ENCODE measurements at regions not wholly inside any gene's neighbourhood (a gene's known extent, or its start where the extent isn't known, plus 50 kb on each side); places are given as distances from the start of the nearest gene placed in this dataset.

DNA sequence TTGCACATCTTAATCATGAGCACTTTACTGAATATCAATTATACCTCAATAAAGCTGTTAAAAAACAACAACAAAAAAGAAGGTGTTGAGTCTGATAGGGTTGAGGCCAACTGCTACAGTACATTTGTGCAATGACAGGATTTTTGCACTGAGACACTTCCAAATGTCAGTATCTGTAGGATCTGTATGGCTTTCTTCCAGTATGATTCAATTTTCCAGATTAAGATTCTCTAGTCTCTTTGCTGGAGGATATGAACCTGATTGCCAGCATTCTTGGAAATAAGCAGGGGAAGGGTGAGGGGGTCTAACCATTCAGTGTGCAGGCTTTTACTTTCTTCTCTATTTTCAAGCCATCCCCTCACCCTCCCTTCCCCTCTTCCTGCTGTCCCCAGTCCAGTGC, 85.1 kb downstream of the SEMA4F start:
- no peak overlapping the region for H3K4me3 ChIP-seq (ENCODE audit: extremely low read depth in 1 of 4, insufficient read depth in 2 of 4, low read depth in 3 of 4, low read length in 4 of 4)
- no peak overlapping the region for H2BK20ac ChIP-seq (ENCODE audit: low read length)
- H3K23ac ChIP-seq (ENCODE audit: insufficient read length) = no peak overlapping the region
- H3K79me1 ChIP-seq (ENCODE audit: low read depth, low read length) = no peaks in the 10 kb centered on the region
- H3K4me2 ChIP-seq (ENCODE audit: insufficient read depth in 1 of 2, low read depth in 2 of 2, low read length in 2 of 2) = no peak overlapping the region
- H3K79me2 ChIP-seq (ENCODE audit: control insufficient read depth in 1 of 2, insufficient read depth in 2 of 2, low read length in 2 of 2) = no peaks in the 10 kb centered on the region
- H4K91ac ChIP-seq (replicated peaks; ENCODE audit: insufficient read length, low read length) = no peak overlapping the region
- no peaks in the 10 kb centered on the region for H3K27me3 ChIP-seq (replicated peaks in 1 of 4; ENCODE audit: control insufficient read depth in 3 of 4, extremely low read depth in 1 of 4, insufficient read depth in 3 of 4, low read length in 3 of 4)
- H2AK5ac ChIP-seq (ENCODE audit: low read depth, low read length) = no peak overlapping the region
- ChIA-PET CTCF (ENCODE audit: partially characterized antibody) (interaction anchor here (1.0 to 1.4 kb wide), 2 partner anchors 48 to 64 kb away, joined by 3 read pairs; no protein-coding TSS in a partner anchor), POLR2A (ENCODE audit: partially characterized antibody) (no interaction called here)
- TF ChIP-seq TAF7 (optimal IDR thresholded peaks at IDR 0.05; ENCODE audit: borderline replicate concordance, low read depth, low read length) (no peak), BCL11A (IDR thresholded peaks at IDR 0.05; ENCODE audit: low read depth in 2 of 2, low read length in 2 of 2) (no peak), RXRA (IDR thresholded peaks at IDR 0.05; ENCODE audit: insufficient read depth, low read depth, low read length) (no peak)
- FAIRE-seq (no peak), DNase-seq (ENCODE audit: low read depth in 1 of 2, low spot score in 2 of 2) (no peak)
- no peaks in the 10 kb centered on the region for H4K20me1 ChIP-seq (replicated peaks in 1 of 2; ENCODE audit: control insufficient read depth in 1 of 2, insufficient read depth in 2 of 2, low read length in 2 of 2)
- H2BK12ac ChIP-seq (ENCODE audit: low read depth, low read length) = no peak overlapping the region
- H2BK15ac ChIP-seq (ENCODE audit: low read length) = no peak overlapping the region
- H3K14ac ChIP-seq (ENCODE audit: insufficient read length) = no peak overlapping the region
- no peak overlapping the region for H3K27ac ChIP-seq (ENCODE audit: low read depth, low read length)
- H3K9me3 ChIP-seq (ENCODE audit: insufficient read depth in 2 of 2, low read depth in 1 of 2, low read length in 1 of 2) = peaks cover 3 to 6% of the 10 kb centered on the region in 2 experiments; a peak in 1 of 4 replicates
- H4K5ac ChIP-seq (ENCODE audit: insufficient read length, low read depth, low read length) = no peak overlapping the region
- H3K9ac ChIP-seq (replicated peaks in 1 of 4; ENCODE audit: extremely low read depth in 1 of 4, low read depth in 3 of 4, low read length in 3 of 4) = no peak overlapping the region; a peak in 1 of 7 replicates
- no peak overlapping the region for H2BK120ac ChIP-seq (replicated peaks; ENCODE audit: low read depth, low read length)
- H2AFZ ChIP-seq (ENCODE audit: low read length) = no peak overlapping the region
- peaks cover 0 to 8% (median 5%) of the 10 kb centered on the region in 4 experiments; a peak in 4 of 7 replicates for H3K4me1 ChIP-seq (replicated peaks in 1 of 4; ENCODE audit: control insufficient read depth in 3 of 4, insufficient read depth in 4 of 4, low read length in 3 of 4)
- no peak overlapping the region for H4K8ac ChIP-seq (ENCODE audit: extremely low read depth, insufficient read depth, low read length)
- H3K23me2 ChIP-seq (ENCODE audit: low read depth, low read length) = no peaks in the 10 kb centered on the region
- H3K4ac ChIP-seq (replicated peaks; ENCODE audit: insufficient read length, low read depth, low read length) = no peak overlapping the region
- H3K36me3 ChIP-seq (ENCODE audit: control insufficient read depth in 2 of 4, insufficient read depth in 4 of 4, low read length in 3 of 4) = no peaks in the 10 kb centered on the region; a peak in 1 of 8 replicates
- H2BK5ac ChIP-seq (ENCODE audit: low read depth, low read length) = no peak overlapping the region
- no peak overlapping the region for H3K18ac ChIP-seq (ENCODE audit: extremely low read depth, low read length)
- no peak overlapping the region for H3K56ac ChIP-seq (replicated peaks; ENCODE audit: insufficient read length, low read depth, low read length)

Measured in H1 (cell line).